ENCODE measurements at regions not wholly inside any gene's neighbourhood (a gene's known extent, or its start where the extent isn't known, plus 50 kb on each side); places are given as distances from the start of the nearest gene placed in this dataset.

GRCh38 chr6:93676581-93676980 lies 257.2 kb upstream of the EPHA7 start:
- DNase-seq (ENCODE audit: low read depth) = no peak

GRCh38 chr6:93675856-93676417 lies 256.6 kb upstream of the EPHA7 start:
- no peak for DNase-seq (ENCODE audit: low read depth)

DNA sequence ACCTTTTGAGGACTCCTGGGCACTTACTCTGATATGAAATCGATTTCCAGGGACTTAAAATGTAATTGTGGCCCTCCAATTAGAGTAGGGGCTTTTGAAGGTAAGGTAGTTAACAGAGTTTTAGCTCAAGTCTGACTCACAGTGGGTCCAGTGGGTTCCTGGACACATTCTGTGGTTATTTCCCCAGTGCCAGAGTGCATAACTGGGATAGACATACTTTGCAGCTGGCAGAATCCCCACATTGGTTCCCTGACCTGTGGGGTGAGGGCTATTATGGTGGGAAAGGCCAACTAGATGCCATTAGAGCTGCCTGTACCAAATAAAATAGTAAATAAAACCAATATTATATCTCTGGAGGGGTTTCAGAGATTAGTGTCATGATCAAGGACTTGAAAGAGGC lies 243.8 kb upstream of the EPHA7 start:
- no peak for DNase-seq (ENCODE audit: low read depth)

- no peak for DNase-seq (ENCODE audit: low read depth)
Observed at GRCh38 chr6:93654548-93654947, 235.2 kb upstream of the EPHA7 start.

DNA sequence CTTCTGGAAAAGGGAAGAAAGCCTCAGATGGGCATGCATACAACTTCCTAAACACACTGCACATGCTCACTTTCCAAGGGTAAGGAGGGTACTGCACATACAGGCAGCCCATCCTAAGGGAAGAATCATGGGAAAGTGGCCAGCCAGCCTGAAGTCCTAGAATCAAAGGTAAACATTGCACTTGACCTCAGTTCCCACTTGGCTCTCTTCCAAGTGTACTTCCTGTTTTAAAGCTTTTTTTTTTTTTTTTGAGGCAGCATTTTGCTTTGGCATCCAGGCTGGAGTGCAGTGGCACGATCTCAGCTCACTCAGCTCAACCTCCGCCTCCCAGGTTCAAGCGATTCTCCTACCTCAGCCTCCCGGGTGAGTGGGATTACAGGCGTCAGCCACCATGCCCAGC lies 225.3 kb upstream of the EPHA7 start:
- DNase-seq (ENCODE audit: low read depth) = no peak

- DNase-seq (ENCODE audit: low read depth) = no peak
Observed at GRCh38 chr6:93639126-93639525, 219.8 kb upstream of the EPHA7 start.

GRCh38 chr6:93636987-93637664 lies 217.8 kb upstream of the EPHA7 start:
- DNase-seq (ENCODE audit: low read depth) = peak; percentile 6

- no peak for DNase-seq (ENCODE audit: low read depth)
Observed at GRCh38 chr6:93624408-93624807, 205.0 kb upstream of the EPHA7 start.

DNA sequence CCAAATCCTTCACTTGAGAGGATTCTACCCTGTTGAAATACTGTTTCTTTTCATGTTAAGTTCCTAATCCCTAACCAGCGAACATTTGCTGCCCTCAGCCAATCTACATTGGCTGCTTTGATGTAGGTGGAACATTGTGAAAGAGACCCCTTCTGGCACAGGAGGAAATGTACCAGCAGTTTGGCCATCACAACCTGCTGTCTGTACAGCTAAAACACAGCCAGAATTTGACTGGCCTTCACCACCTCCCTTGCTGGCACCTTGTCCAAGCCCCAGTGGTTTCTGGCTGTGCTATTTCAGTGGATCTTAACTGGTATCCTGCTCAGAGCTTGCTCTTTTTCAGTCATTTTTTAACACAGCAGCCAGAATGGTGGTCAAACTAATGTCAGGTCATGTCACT lies 202.1 kb upstream of the EPHA7 start:
- DNase-seq (ENCODE audit: low read depth) = no peak

GRCh38 chr6:93604951-93605350 lies 185.6 kb upstream of the EPHA7 start:
- DNase-seq (ENCODE audit: low read depth) = no peak

DNA sequence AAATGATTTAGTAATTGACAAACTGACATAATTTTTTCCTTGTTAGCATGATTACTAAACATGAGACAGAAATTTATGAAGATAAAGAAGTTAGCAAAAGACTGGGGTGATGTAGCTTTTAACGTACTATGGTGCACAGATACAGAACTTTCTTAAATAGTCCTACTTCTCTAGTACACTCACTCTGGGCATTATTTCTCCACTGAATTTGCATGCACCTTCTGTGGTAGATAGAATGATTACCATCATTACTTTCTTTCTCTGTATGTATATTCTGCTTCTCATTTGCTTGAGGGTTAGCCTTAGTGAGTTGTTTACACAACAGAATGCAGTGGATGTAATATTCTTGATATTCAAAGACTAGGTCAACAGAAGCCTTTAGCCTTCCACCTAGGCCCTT lies 173.1 kb upstream of the EPHA7 start:
- DNase-seq (ENCODE audit: low read depth) = no peak

DNA sequence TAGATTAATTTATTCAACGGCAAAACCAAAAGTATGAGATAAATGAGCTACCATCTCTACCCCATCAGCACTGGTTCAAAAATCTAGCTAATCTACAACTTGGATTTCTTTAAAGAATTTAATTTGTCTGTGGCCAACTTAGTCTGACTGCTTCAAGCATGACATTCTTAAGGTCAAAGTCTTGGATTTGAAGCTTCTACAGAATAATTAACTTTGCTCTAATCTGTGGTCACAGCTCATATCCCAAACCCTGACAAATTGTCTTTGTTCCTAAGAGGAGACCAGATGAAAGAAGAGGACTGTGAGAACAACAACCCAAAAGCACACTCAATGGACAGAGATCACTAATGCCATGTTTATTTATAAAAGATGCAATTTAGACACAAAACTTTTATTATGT lies 166.9 kb upstream of the EPHA7 start:
- no peak for DNase-seq (ENCODE audit: low read depth)

DNA sequence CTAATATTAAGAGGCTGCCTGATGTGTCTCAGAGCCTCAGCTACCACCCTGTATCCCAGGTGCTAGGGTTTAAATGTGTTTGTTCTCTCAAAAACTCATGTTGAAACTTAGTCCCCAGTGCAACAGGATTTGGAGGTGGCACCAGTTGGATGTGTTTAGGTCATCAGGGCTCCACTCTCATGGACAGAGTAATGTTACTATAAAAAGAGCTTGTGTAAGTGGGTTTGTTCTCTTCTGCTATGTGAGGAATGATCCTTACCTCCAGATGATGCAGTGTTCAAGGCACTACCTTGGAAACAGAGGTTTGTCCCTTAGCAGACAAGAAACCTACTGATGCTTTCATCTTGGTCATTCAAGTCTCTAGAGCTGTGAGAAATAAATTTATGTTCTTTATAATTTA lies 164.9 kb upstream of the EPHA7 start:
- no peak for DNase-seq (ENCODE audit: low read depth)

GRCh38 chr6:93581371-93581770 lies 162.0 kb upstream of the EPHA7 start:
- no peak for DNase-seq (ENCODE audit: low read depth)

GRCh38 chr6:93580446-93580845 lies 161.1 kb upstream of the EPHA7 start:
- no peak for DNase-seq (ENCODE audit: low read depth)

- DNase-seq (ENCODE audit: low read depth) = no peak
Observed at GRCh38 chr6:93575495-93576267, 156.3 kb upstream of the EPHA7 start.

DNA sequence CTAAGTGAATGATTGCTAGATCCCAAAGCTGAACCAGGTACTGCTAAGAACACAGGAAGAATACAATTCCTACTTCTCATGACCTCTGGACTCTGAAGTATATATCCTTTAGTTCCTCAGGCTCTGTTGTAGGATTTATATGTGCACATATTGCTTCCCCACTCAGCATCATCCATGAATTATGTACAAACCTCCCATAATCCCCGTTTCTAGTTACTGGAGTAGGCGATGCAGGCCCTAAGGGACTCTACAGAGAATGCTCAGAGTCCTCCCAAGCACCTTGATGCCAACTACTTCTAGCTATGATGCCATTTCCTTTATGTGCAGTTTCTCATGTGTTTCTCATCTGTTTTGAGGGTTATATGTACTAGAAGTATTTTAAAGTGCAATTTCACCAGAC lies 154.9 kb upstream of the EPHA7 start:
- no peak for DNase-seq (ENCODE audit: low read depth)

GRCh38 chr6:93571346-93571745 lies 152.0 kb upstream of the EPHA7 start:
- no peak for DNase-seq (ENCODE audit: low read depth)

GRCh38 chr6:93568169-93568568 lies 148.8 kb upstream of the EPHA7 start:
- DNase-seq (ENCODE audit: low read depth) = no peak

DNA sequence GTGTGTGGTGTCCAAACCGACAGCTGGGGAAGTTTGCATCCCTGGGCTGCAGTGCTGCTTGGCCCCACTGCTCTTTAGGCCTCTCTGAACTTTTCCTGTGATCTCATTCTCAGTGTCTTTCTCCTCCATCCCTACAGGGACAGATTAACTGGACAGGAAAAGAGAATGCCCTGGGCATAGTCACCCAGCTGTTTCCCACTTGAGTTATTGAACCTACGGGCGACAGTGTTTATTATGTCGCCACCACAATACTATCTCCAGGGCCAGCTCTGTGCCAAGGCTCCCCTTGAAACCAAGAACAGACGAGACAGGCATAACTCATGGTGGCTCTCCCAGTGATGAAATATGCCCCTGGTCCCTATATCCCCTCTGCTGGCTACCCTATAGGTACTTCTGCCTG lies 147.8 kb upstream of the EPHA7 start:
- DNase-seq (ENCODE audit: low read depth) = no peak

DNA sequence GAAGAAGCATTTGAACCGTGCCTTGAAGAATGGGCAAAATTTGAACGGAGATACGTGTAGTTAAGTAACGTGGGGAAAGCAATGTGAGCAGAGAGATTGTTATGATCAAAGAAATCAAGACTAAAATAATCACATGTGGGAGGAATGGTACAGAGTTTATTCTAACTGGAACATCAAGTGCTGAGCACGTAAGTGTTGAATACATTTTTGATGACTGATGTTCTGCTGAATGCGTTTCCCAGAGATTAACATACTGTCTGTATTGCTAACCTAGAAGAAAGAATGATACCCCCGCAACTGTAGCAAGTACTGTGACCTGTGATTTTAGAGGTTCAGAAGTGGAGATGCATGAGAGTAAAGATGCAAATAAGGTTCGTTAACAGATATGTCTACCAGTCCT lies 146.9 kb upstream of the EPHA7 start:
- DNase-seq (ENCODE audit: low read depth) = no peak

DNA sequence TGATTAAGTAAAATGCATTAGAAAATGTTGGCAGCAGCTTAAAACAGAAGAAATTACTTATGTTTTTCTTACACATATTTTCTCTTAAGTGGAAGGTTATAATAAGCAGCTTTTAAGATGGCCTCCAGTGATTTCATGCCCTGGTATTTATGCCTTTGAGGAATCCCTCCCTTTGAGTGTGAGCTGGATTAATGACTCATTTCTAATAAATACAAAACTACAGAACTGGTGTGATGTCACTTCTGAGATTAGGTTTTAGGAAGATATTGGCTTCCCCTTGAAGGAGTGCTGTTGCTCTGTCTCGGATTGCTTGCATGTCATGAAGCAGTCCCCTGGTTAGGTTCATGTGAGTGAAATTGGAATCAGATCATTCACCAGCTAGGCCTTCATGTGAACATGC lies 143.2 kb upstream of the EPHA7 start:
- no peak for DNase-seq (ENCODE audit: low read depth)

- no peak for DNase-seq (ENCODE audit: low read depth)
Observed at GRCh38 chr6:93555292-93555691, 135.9 kb upstream of the EPHA7 start.
